ENCODE measurements at regions not wholly inside any gene's neighbourhood (a gene's known extent, or its start where the extent isn't known, plus 50 kb on each side); places are given as distances from the start of the nearest gene placed in this dataset.

- no peak for TF ChIP-seq CTCF (IDR thresholded peaks at IDR 0.05)
- no peak for TF ChIP-seq POLR2AphosphoS5 (IDR thresholded peaks at IDR 0.05; ENCODE audit: insufficient read depth in 1 of 2, low read depth in 1 of 2)
Observed at GRCh38 chr11:71164186-71164585, 88.2 kb downstream of the SHANK2 start.
